SU-DHL-6 (cell line): ENCODE measurements at regions not wholly inside any gene's neighbourhood (a gene's known extent, or its start where the extent isn't known, plus 50 kb on each side); places are given as distances from the start of the nearest gene placed in this dataset.

Experiments
- H2AFZ ChIP-seq: fragments of 200-600 bp; sonication (generic); 2 replicates; pipeline ENCODE4 v1.6.1; 2014; ENCODE audit warnings: low read depth, mild to moderate bottlenecking, moderate library complexity, mixed read lengths, antibody characterized with exemption, low read length; ENCODE audit not compliant: severe bottlenecking
- H3F3A ChIP-seq: fragments of 200-600 bp; shearing (Covaris generic); 2 replicates; pipeline ENCODE4 v1.6.0; 2016; ENCODE audit warnings: antibody characterized with exemption, mild to moderate bottlenecking; ENCODE audit not compliant: insufficient read depth
- H3K27ac ChIP-seq: fragments of 200-600 bp; sonication (generic); 2 replicates; pipeline ENCODE4 v1.5.1; 2016; ENCODE audit warnings: low read depth, mild to moderate bottlenecking, low read length, moderate library complexity, mixed read lengths
- H3K27me3 ChIP-seq: fragments of 200-600 bp; sonication (generic), shearing (Covaris generic); 2 replicates; pipeline ENCODE4 v1.6.0; 2014; ENCODE audit warnings: mild to moderate bottlenecking, low read length
- H3K36me3 ChIP-seq: fragments of 200-600 bp; sonication (generic); 2 replicates; pipeline ENCODE4 v1.6.1; 2014; ENCODE audit warnings: mild to moderate bottlenecking, low read length, mixed read lengths
- H3K4me2 ChIP-seq: fragments of 300-600, 200-600 bp; shearing (Covaris generic), sonication (generic); 2 replicates; pipeline ENCODE4 v1.6.0; 2014; ENCODE audit warnings: low read length, low read depth, mild to moderate bottlenecking; ENCODE audit not compliant: poor library complexity, severe bottlenecking
- H3K4me3 ChIP-seq: fragments of 200-600 bp; sonication (generic); 2 replicates; pipeline ENCODE4 v1.5.1; 2014; ENCODE audit warnings: antibody characterized with exemption, low read length, mild to moderate bottlenecking, mixed read lengths; ENCODE audit not compliant: insufficient read depth, poor library complexity, severe bottlenecking
- H3K79me2 ChIP-seq: fragments of 200-600 bp; sonication (generic); 2 replicates; pipeline ENCODE4 v1.6.1; 2014; ENCODE audit warnings: mild to moderate bottlenecking, low read length, moderate library complexity; ENCODE audit not compliant: insufficient read depth
- H3K9ac ChIP-seq: fragments of 200-600 bp; sonication (generic); 2 replicates; pipeline ENCODE4 v1.7.0; 2014; ENCODE audit warnings: mild to moderate bottlenecking, low read length
- H3K9me2 ChIP-seq: fragments of 200-600 bp; sonication (generic); replicated peaks from 2 replicates; pipeline ENCODE4 v1.6.1; 2014; ENCODE audit warnings: low read length; ENCODE audit not compliant: insufficient read depth
- H3K9me3 ChIP-seq: fragments of 200-600 bp; sonication (generic); 2 replicates; pipeline ENCODE4 v1.6.1; 2014; ENCODE audit warnings: low read length, mixed read lengths; ENCODE audit not compliant: insufficient read depth
- H4K20me1 ChIP-seq: fragments of 200-600 bp; sonication (generic); 2 replicates; pipeline ENCODE4 v1.6.1; 2014; ENCODE audit warnings: low read depth, mild to moderate bottlenecking, antibody characterized with exemption, low read length, moderate library complexity, mixed read lengths
- CTCF ChIP-seq: fragments of 200-600 bp; sonication (generic); IDR thresholded peaks from one replicate; pipeline ENCODE4 v1.5.1; 2017; ENCODE audit warnings: antibody characterized with exemption, mild to moderate bottlenecking, low read length, moderate library complexity; ENCODE audit not compliant: insufficient read depth, poor library complexity, severe bottlenecking
- EZH2phosphoT487 ChIP-seq: fragments of 200-600 bp; sonication (generic), shearing (Covaris generic); conservative IDR thresholded peaks from 2 replicates; pipeline ENCODE4 v1.6.1; 2018; ENCODE audit warnings: mild to moderate bottlenecking, antibody characterized with exemption, low read length, moderate library complexity, mixed read lengths

GRCh38 chr7:25877802-25878789 is 273.9 kb upstream of the NFE2L3 start:
- Histone ChIP-seq H3K9ac (no peak overlapping the region), H4K20me1 (no peaks in the 10 kb centered on the region), H3K4me2 (peak overlapping the region; percentile 3)

GRCh38 chr7:25879799-25880198 is 272.2 kb upstream of the NFE2L3 start:
- Histone ChIP-seq H3K9me2 (no peaks in the 10 kb centered on the region), H3K4me3 (no peak overlapping the region), H3F3A (no peaks in the 10 kb centered on the region), H3K4me2 (no peak overlapping the region), H3K27me3 (0 out of 2 replicates have a peak, but pooled peaks cover 3% of the 10 kb centered on the region), H2AFZ (no peak overlapping the region), H3K9me3 (no peaks in the 10 kb centered on the region), H3K9ac (no peak overlapping the region), H3K36me3 (no peaks in the 10 kb centered on the region), H3K27ac (no peak overlapping the region), H3K79me2 (no peaks in the 10 kb centered on the region), H4K20me1 (no peaks in the 10 kb centered on the region)
- TF ChIP-seq CTCF (no peak), EZH2phosphoT487 (no peak)

More at GRCh38 chr7:25877802-25878789, 273.9 kb upstream of the NFE2L3 start:
- H3K27ac ChIP-seq: no peak overlapping the region
- H3F3A ChIP-seq: no peaks in the 10 kb centered on the region
- no peak for TF ChIP-seq CTCF
- TF ChIP-seq EZH2phosphoT487: no peak
- 0 out of 2 replicates have a peak, but pooled peaks cover 3% of the 10 kb centered on the region for H3K27me3 ChIP-seq
- H3K9me3 ChIP-seq: no peaks in the 10 kb centered on the region
- no peaks in the 10 kb centered on the region for H3K79me2 ChIP-seq
- no peak overlapping the region for H3K4me3 ChIP-seq
- H3K36me3 ChIP-seq: no peaks in the 10 kb centered on the region
- H3K9me2 ChIP-seq: no peaks in the 10 kb centered on the region
- no peak overlapping the region for H2AFZ ChIP-seq

GRCh38 chr7:25881317-25882037 is 270.5 kb upstream of the NFE2L3 start:
- H3K9me3 ChIP-seq: no peaks in the 10 kb centered on the region
- H3K27ac ChIP-seq: no peak overlapping the region
- no peak overlapping the region for H3K4me2 ChIP-seq
- no peaks in the 10 kb centered on the region for H3K9me2 ChIP-seq
- no peak overlapping the region for H3K9ac ChIP-seq
- H2AFZ ChIP-seq: no peak overlapping the region
- H3K36me3 ChIP-seq: no peaks in the 10 kb centered on the region
- H3K27me3 ChIP-seq: no peaks in the 10 kb centered on the region
- H3K4me3 ChIP-seq: no peak overlapping the region
- H3K79me2 ChIP-seq: no peaks in the 10 kb centered on the region
- H3F3A ChIP-seq: no peaks in the 10 kb centered on the region
- TF ChIP-seq CTCF: no peak
- TF ChIP-seq EZH2phosphoT487: no peak
- H4K20me1 ChIP-seq: no peaks in the 10 kb centered on the region
